ENCODE measurements at regions not wholly inside any gene's neighbourhood (a gene's known extent, or its start where the extent isn't known, plus 50 kb on each side); places are given as distances from the start of the nearest gene placed in this dataset.
"Not testable (repeated sequence)": the region's sequence is repeated elsewhere in the genome, so short reads cannot be mapped to it uniquely, and the experiment has no call there.

- not testable (repeated sequence) for DNase-seq
Observed at GRCh38 chr20:25772437-25772836, 75.8 kb upstream of the ZNF337 start.

DNA sequence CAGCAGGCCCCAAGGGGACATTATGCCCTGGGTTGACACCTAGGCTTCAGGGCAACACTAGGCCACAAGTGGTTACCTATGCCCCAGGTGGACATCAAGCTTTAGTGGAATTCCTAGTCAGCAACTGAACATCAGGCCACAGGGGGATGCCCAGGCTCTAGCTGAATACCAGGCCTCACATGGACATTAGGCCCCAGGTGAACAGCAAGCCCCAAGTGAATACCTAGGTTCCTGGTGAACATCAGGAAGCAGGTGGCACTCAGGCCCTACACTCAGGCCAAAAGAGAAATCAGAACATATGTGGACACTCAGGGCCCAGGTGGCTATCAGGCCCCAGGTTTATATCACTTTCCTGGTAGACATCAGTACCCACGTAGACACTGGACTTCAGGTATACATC is 75.2 kb upstream of the ZNF337 start:
- not testable (repeated sequence) for DNase-seq

DNA sequence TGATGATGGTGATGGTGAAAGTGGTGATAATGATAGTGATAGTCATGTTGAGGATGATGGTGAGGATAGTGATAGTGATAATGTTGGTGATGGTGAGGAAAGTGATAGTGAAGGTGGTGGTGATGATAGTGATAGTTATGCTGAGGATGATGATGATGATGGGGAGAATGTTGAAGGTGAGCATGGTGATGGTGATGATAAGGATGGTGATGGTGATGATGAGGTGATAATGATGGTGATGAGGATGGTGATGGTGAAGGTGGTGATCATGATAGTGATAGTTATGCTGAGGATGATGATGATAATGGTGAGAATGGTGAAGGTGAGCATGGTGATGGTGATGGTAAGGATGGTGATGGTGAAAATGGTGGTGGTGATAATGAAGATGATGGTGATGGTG is 64.9 kb upstream of the ZNF337 start:
- DNase-seq = no peak

GRCh38 chr20:25761046-25761445 is 64.4 kb upstream of the ZNF337 start:
- DNase-seq = not testable (repeated sequence)

GRCh38 chr20:25750765-25751696 is 54.4 kb upstream of the ZNF337 start:
- peak; percentile 35 for DNase-seq

- no peak for DNase-seq
Observed at GRCh38 chr20:25750220-25750764, 53.6 kb upstream of the ZNF337 start.

- no peak for DNase-seq
Observed at GRCh38 chr20:25749649-25750048, 53.0 kb upstream of the ZNF337 start.
